GM13977 (cell line): ENCODE measurements at regions not wholly inside any gene's neighbourhood (a gene's known extent, or its start where the extent isn't known, plus 50 kb on each side); places are given as distances from the start of the nearest gene placed in this dataset.

Experiments used
- DNase-seq: peaks from one replicate; pipeline ENCODE4 v3.0.0; 2012; ENCODE audit warnings: low spot score
- in situ Hi-C: fragments of 300-500 bp; cut with MboI; formaldehyde crosslinking; loops from one replicate; pipeline ENCODE4 v1.12.0; 2022; ENCODE audit warnings: low sequenced_read_pairs, low pct_unique_long_range_greater_than_20kb, mixed read lengths, inconsistent platforms; ENCODE audit not compliant: unreplicated experiment
- TF ChIP-seq, protein P1 (sequence below): IDR thresholded peaks from 2 replicates; pipeline ENCODE4 v1.5.1; 2012; ENCODE audit warnings: mild to moderate bottlenecking, control low read depth; ENCODE audit not compliant: insufficient read depth; ENCODE audit errors: extremely low read depth, missing control alignments

DNA sequence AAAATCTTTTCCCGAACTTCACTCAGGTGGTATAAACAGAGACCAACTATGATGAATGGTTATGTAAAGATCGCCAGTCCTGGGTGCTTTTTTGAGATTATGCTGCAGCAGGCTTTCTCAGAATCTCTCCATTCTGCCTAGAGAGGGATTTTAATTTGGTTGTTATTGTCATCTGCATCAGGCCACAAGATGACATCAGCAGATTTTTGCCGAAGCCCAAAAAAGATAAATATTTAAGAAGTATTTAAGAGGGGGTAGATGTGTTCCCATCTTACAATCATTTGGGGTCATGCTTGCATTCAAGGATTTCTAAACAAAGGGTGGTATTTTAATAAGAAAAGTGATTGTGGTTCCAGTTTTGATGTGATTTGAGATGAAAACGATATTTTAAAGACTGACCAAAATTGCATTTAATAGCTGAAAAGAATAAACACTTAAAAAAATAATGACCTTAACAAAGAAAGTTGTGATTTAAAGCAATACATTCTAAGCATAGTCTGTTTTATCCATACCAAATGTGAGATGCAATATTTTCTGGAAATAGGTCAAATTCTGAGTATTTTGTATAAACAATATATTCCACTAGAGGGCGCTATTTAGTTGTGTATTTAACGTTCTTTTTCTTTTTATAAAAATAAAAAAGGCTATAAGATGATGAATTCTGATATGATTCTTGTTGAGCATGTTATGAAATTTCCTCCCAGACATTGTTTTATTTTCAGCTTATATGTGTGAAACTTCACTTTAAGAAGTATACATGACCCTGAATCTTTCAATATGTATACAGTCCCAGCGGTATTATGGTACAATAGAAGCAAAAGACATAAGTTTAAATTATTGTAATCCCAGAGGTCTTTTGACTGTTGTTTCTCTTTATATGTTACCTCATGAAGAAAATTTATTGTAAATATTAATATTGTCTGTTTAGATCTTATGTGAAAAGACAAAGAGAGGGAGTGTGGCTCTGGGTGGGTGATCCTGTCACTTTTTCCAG is 51.0 kb upstream of the ZFP64 start:
- in situ Hi-C loops, result no loop called here
- TF ChIP-seq, protein P1, sequence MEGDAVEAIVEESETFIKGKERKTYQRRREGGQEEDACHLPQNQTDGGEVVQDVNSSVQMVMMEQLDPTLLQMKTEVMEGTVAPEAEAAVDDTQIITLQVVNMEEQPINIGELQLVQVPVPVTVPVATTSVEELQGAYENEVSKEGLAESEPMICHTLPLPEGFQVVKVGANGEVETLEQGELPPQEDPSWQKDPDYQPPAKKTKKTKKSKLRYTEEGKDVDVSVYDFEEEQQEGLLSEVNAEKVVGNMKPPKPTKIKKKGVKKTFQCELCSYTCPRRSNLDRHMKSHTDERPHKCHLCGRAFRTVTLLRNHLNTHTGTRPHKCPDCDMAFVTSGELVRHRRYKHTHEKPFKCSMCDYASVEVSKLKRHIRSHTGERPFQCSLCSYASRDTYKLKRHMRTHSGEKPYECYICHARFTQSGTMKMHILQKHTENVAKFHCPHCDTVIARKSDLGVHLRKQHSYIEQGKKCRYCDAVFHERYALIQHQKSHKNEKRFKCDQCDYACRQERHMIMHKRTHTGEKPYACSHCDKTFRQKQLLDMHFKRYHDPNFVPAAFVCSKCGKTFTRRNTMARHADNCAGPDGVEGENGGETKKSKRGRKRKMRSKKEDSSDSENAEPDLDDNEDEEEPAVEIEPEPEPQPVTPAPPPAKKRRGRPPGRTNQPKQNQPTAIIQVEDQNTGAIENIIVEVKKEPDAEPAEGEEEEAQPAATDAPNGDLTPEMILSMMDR, result peak; percentile 35
- peak; percentile 30 for DNase-seq
